H1 (cell line): ENCODE measurements at regions not wholly inside any gene's neighbourhood (a gene's known extent, or its start where the extent isn't known, plus 50 kb on each side); places are given as distances from the start of the nearest gene placed in this dataset.

Source experiments
- CTCF ChIA-PET: fragments of 300-600 bp; sonication (Branson Sonifier 250); formaldehyde crosslinking; loops from one replicate; lab custom pipeline; 2021; ENCODE audit not compliant: partially characterized antibody; lab: Charles Lee
- POLR2A ChIA-PET: fragments of 300-600 bp; sonication (Branson Sonifier 250); formaldehyde crosslinking; loops from one replicate; lab custom pipeline; 2021; ENCODE audit warnings: inconsistent platforms; ENCODE audit not compliant: partially characterized antibody; lab: Charles Lee
- DNase-seq, 2 experiments: peaks; one replicate each; pipeline versions ENCODE4 v3.0.0 to v3.0.0-alpha.2; 2010 to 2022; ENCODE audit warnings: low spot score in 2 of 2, low read depth in 1 of 2, mixed read lengths in 1 of 2
- FAIRE-seq: peaks from 2 replicates; lab custom pipeline; 2011; peaks lifted over from hg19 to GRCh38; lab: Jason Lieb, UNC
- H2AFZ ChIP-seq: 2 replicates; pipeline ENCODE4 v1.8.1; 2012; ENCODE audit warnings: low read length, inconsistent platforms
- H2AK5ac ChIP-seq: 2 replicates; pipeline ENCODE4 v1.6.1; 2013; ENCODE audit warnings: low read depth, low read length
- H2BK120ac ChIP-seq: replicated peaks from 2 replicates; pipeline ENCODE3; 2013; ENCODE audit warnings: low read depth, low read length, inconsistent platforms
- H2BK12ac ChIP-seq: 2 replicates; pipeline ENCODE4 v1.6.1; 2013; ENCODE audit warnings: low read depth, low read length
- H2BK15ac ChIP-seq: 2 replicates; pipeline ENCODE4 v1.6.1; 2013; ENCODE audit warnings: low read length
- H2BK20ac ChIP-seq: 2 replicates; pipeline ENCODE4 v1.6.1; 2013; ENCODE audit warnings: low read length
- H2BK5ac ChIP-seq: 2 replicates; pipeline ENCODE4 v1.6.1; 2013; ENCODE audit warnings: low read depth, low read length
- H3K14ac ChIP-seq: 2 replicates; pipeline ENCODE4 v1.6.1; 2013; ENCODE audit warnings: inconsistent platforms; ENCODE audit not compliant: insufficient read length
- H3K18ac ChIP-seq: 2 replicates; pipeline ENCODE4 v1.6.1; 2013; ENCODE audit warnings: low read length; ENCODE audit errors: extremely low read depth
- H3K23ac ChIP-seq: 2 replicates; pipeline ENCODE4 v1.6.1; 2013; ENCODE audit warnings: inconsistent platforms; ENCODE audit not compliant: insufficient read length
- H3K23me2 ChIP-seq: 2 replicates; pipeline ENCODE4 v1.6.1; 2013; ENCODE audit warnings: low read depth, low read length
- H3K27ac ChIP-seq: 2 replicates; pipeline ENCODE4 v1.6.1; 2011; ENCODE audit warnings: low read depth, low read length, inconsistent platforms
- H3K27me3 ChIP-seq, 4 experiments: replicated peaks in 1 of 4; 1 replicate in 1 of 4; 2 replicates in 3 of 4; pipeline versions ENCODE4 v1.6.1 to v1.8.1; 2011 to 2013; ENCODE audit warnings: low read length in 3 of 4, mild to moderate bottlenecking in 3 of 4, inconsistent platforms in 2 of 4, mixed read lengths in 2 of 4, moderate library complexity in 1 of 4; ENCODE audit not compliant: control insufficient read depth in 3 of 4, insufficient read depth in 3 of 4; ENCODE audit errors: extremely low read depth in 1 of 4
- H3K36me3 ChIP-seq, 4 experiments: 2 replicates each; pipeline versions ENCODE4 v1.6.1 to v1.8.1; 2011 to 2013; ENCODE audit warnings: mild to moderate bottlenecking in 4 of 4, low read length in 3 of 4, moderate library complexity in 2 of 4, control low read depth in 1 of 4, inconsistent platforms in 1 of 4; ENCODE audit not compliant: insufficient read depth in 4 of 4, control insufficient read depth in 2 of 4
- H3K4ac ChIP-seq: replicated peaks from 2 replicates; pipeline ENCODE3; 2013; ENCODE audit warnings: low read length, low read depth, mixed read lengths, inconsistent platforms; ENCODE audit not compliant: insufficient read length
- H3K4me1 ChIP-seq, 4 experiments: replicated peaks in 1 of 4; 1 replicate in 1 of 4; 2 replicates in 3 of 4; pipeline versions ENCODE4 v1.6.1 to v1.8.1; 2011 to 2013; ENCODE audit warnings: low read length in 3 of 4, inconsistent platforms in 2 of 4, mixed read lengths in 1 of 4; ENCODE audit not compliant: insufficient read depth in 4 of 4, control insufficient read depth in 3 of 4
- H3K4me2 ChIP-seq, 2 experiments: 2 replicates each; pipeline versions ENCODE4 v1.6.1 to v1.8.1; 2011 to 2013; ENCODE audit warnings: low read depth in 2 of 2, low read length in 2 of 2, control low read depth in 1 of 2, inconsistent platforms in 1 of 2, mild to moderate bottlenecking in 1 of 2; ENCODE audit not compliant: insufficient read depth in 1 of 2
- H3K4me3 ChIP-seq, 4 experiments: fragments of 200-600, 300-600 bp in 1 of 4; sonication (generic), shearing (Covaris generic), sonication (Bioruptor Twin) in 1 of 4; 2 replicates each; pipeline versions ENCODE4 v1.5.1 to v1.8.1; 2011 to 2016; ENCODE audit warnings: low read length in 4 of 4, low read depth in 3 of 4, control low read depth in 2 of 4, inconsistent platforms in 2 of 4, mild to moderate bottlenecking in 2 of 4, mixed read lengths in 1 of 4, moderate library complexity in 1 of 4; ENCODE audit not compliant: insufficient read depth in 2 of 4; ENCODE audit errors: extremely low read depth in 1 of 4
- H3K56ac ChIP-seq: replicated peaks from 2 replicates; pipeline ENCODE3; 2013; ENCODE audit warnings: low read depth, mild to moderate bottlenecking, mixed read lengths, low read length, inconsistent platforms; ENCODE audit not compliant: insufficient read length
- H3K79me1 ChIP-seq: 2 replicates; pipeline ENCODE4 v1.6.1; 2013; ENCODE audit warnings: low read depth, low read length, control low read depth
- H3K79me2 ChIP-seq, 2 experiments: 2 replicates each; pipeline versions ENCODE4 v1.6.1 to v1.8.1; 2012 to 2013; ENCODE audit warnings: low read length in 2 of 2, mild to moderate bottlenecking in 2 of 2, inconsistent platforms in 1 of 2; ENCODE audit not compliant: insufficient read depth in 2 of 2, control insufficient read depth in 1 of 2
- H3K9ac ChIP-seq, 4 experiments: replicated peaks in 1 of 4; 1 replicate in 1 of 4; 2 replicates in 3 of 4; pipeline versions ENCODE4 v1.6.1 to v1.8.1; 2011 to 2013; ENCODE audit warnings: low read depth in 3 of 4, low read length in 3 of 4, control low read depth in 2 of 4, mild to moderate bottlenecking in 2 of 4, moderate library complexity in 2 of 4, inconsistent platforms in 1 of 4; ENCODE audit errors: extremely low read depth in 1 of 4
- H3K9me3 ChIP-seq, 2 experiments: 2 replicates each; pipeline versions ENCODE4 v1.6.1 to v1.8.1; 2012 to 2013; ENCODE audit warnings: mild to moderate bottlenecking in 2 of 2, moderate library complexity in 2 of 2, control low read depth in 1 of 2, inconsistent platforms in 1 of 2, low read depth in 1 of 2, low read length in 1 of 2, mixed read lengths in 1 of 2; ENCODE audit not compliant: insufficient read depth in 2 of 2
- H4K20me1 ChIP-seq, 2 experiments: replicated peaks in 1 of 2; 2 replicates each; pipeline versions ENCODE3 to v1.8.1; 2011 to 2013; ENCODE audit warnings: inconsistent platforms in 2 of 2, low read length in 2 of 2, mild to moderate bottlenecking in 1 of 2; ENCODE audit not compliant: insufficient read depth in 2 of 2, control insufficient read depth in 1 of 2
- H4K5ac ChIP-seq: 2 replicates; pipeline ENCODE4 v1.6.1; 2013; ENCODE audit warnings: low read length, low read depth, mixed read lengths, inconsistent platforms; ENCODE audit not compliant: insufficient read length
- H4K8ac ChIP-seq: 2 replicates; pipeline ENCODE4 v1.8.0; 2013; ENCODE audit warnings: mild to moderate bottlenecking, moderate library complexity, low read length, inconsistent platforms; ENCODE audit not compliant: insufficient read depth; ENCODE audit errors: extremely low read depth
- H4K91ac ChIP-seq: replicated peaks from 2 replicates; pipeline ENCODE3; 2013; ENCODE audit warnings: low read length, mixed read lengths, inconsistent platforms; ENCODE audit not compliant: insufficient read length
- KDM5A ChIP-seq: fragments of 200-600 bp; IDR thresholded peaks from 2 replicates; pipeline ENCODE4 v1.7.1; 2012; ENCODE audit warnings: mild to moderate bottlenecking, low read length, inconsistent platforms, mixed read lengths
- RXRA ChIP-seq: IDR thresholded peaks from 2 replicates; pipeline ENCODE4 v1.6.1; 2011; ENCODE audit warnings: low read depth, mild to moderate bottlenecking, low read length, moderate library complexity; ENCODE audit not compliant: insufficient read depth
- WGBS, 2 experiments: shearing (Covaris generic) in 1 of 2; methylation state at CpG; one replicate each; pipeline versions ENCODE4 v1.1.6 to v1.1.7; 2013 to 2015; ENCODE audit warnings: low lambda C conversion rate in 2 of 2, mixed read lengths in 2 of 2, inconsistent platforms in 1 of 2, low coverage in 1 of 2, missing lambda C conversion rate in 1 of 2; ENCODE audit not compliant: insufficient replicate concordance in 2 of 2, insufficient coverage in 1 of 2, insufficient read length in 1 of 2; ENCODE audit errors: extremely low coverage in 1 of 2, missing lambda C conversion rate in 1 of 2; 5-methylcytosine and 5-hydroxymethylcytosine counted together

GRCh38 chr6:27092316-27092692 is 155.2 kb upstream of the PRSS16 start:
- ChIA-PET CTCF (interaction anchor here (1.5 kb wide), 1 partner anchor 14 kb away, joined by 5 read pairs; no protein-coding TSS in a partner anchor), POLR2A (no interaction called here)
- no peaks in the 10 kb centered on the region for H3K79me1 ChIP-seq
- no peak overlapping the region for H3K23ac ChIP-seq
- H2BK120ac ChIP-seq, result no peak overlapping the region
- no peaks in the 10 kb centered on the region; a peak in 2 of 7 replicates for H3K4me1 ChIP-seq
- no peak overlapping the region for H4K91ac ChIP-seq
- no peak overlapping the region for H2AK5ac ChIP-seq
- H3K27ac ChIP-seq, result no peak overlapping the region
- no peak overlapping the region for H4K5ac ChIP-seq
- no peak overlapping the region for H3K18ac ChIP-seq
- H4K8ac ChIP-seq, result no peak overlapping the region
- no peak overlapping the region for H2BK12ac ChIP-seq
- FAIRE-seq (no peak), DNase-seq (no peak)
- H2BK20ac ChIP-seq, result no peak overlapping the region
- H3K56ac ChIP-seq, result no peak overlapping the region
- H3K27me3 ChIP-seq, result no peaks in the 10 kb centered on the region; a peak in 1 of 7 replicates
- WGBS, 2 experiments, result 40% methylated on average over 8 of the region's 8 CpGs; no CpG with 5 or more reads in 1 of the 2 experiments
- H3K79me2 ChIP-seq, result no peaks in the 10 kb centered on the region
- H3K4ac ChIP-seq, result no peak overlapping the region
- peak overlapping the region; percentile 75 to 95 (median 83) for H3K4me3 ChIP-seq
- H3K36me3 ChIP-seq, result no peaks in the 10 kb centered on the region
- peaks cover 6% of the 10 kb centered on the region for H3K23me2 ChIP-seq
- H2AFZ ChIP-seq, result peak overlapping the region; percentile 47; the same call in 1 of the 2 replicates
- peak overlapping the region; percentile 64 to 70 for H3K4me2 ChIP-seq
- peak overlapping the region in 1 of 4 experiments; percentile 44; a peak in 2 of 7 replicates for H3K9ac ChIP-seq
- H2BK5ac ChIP-seq, result no peak overlapping the region
- H2BK15ac ChIP-seq, result no peak overlapping the region
- H3K9me3 ChIP-seq, result no peaks in the 10 kb centered on the region
- peaks cover 0 to 3% of the 10 kb centered on the region in 2 experiments for H4K20me1 ChIP-seq
- no peak overlapping the region for H3K14ac ChIP-seq
- TF ChIP-seq RXRA, result no peak
- TF ChIP-seq KDM5A, result no peak
